ENCODE measurements at regions not wholly inside any gene's neighbourhood (a gene's known extent, or its start where the extent isn't known, plus 50 kb on each side); places are given as distances from the start of the nearest gene placed in this dataset.

GRCh38 chr20:23282546-23282945 is 68.0 kb upstream of the NXT1 start:
- Histone ChIP-seq H3K27me3 (ENCODE audit: control insufficient read depth, extremely low read depth, insufficient read depth, low read length) (peaks cover 2% of the 10 kb centered on the region), H3K9me1 (ENCODE audit: control insufficient read depth, extremely low read depth, insufficient read depth, low read length) (no peaks in the 10 kb centered on the region), H3K79me2 (ENCODE audit: control insufficient read depth, insufficient read depth, low read length) (no peaks in the 10 kb centered on the region), H3K4me3 (ENCODE audit: control insufficient read depth in 2 of 3, extremely low read depth in 1 of 3, insufficient read depth in 2 of 3, low read depth in 1 of 3, low read length in 3 of 3) (no peak overlapping the region), H3K9me3 (ENCODE audit: control insufficient read depth, low read depth, low read length) (no peaks in the 10 kb centered on the region), H2AFZ (ENCODE audit: control insufficient read depth, low read length) (no peak overlapping the region), H3K4me1 (ENCODE audit: control insufficient read depth, extremely low read depth, insufficient read depth, low read length) (no peaks in the 10 kb centered on the region), H3K4me2 (ENCODE audit: control insufficient read depth, extremely low read depth, insufficient read depth, low read depth, low read length) (no peak overlapping the region), H3K9ac (ENCODE audit: control insufficient read depth, extremely low read depth, insufficient read depth, low read length) (no peak overlapping the region), H3K36me3 (ENCODE audit: control insufficient read depth in 2 of 2, extremely low read depth in 1 of 2, insufficient read depth in 2 of 2, low read length in 2 of 2) (no peaks in the 10 kb centered on the region), H3K27ac (ENCODE audit: control insufficient read depth, insufficient read depth, low read length) (no peak overlapping the region), H4K20me1 (ENCODE audit: control insufficient read depth, extremely low read depth, insufficient read depth, low read length) (no peaks in the 10 kb centered on the region)
- no peak for FAIRE-seq
- dilution Hi-C loops (cut with MboI; ENCODE audit: extremely low pct_ligation_motif_present, low sequenced_read_pairs) = no loop called here
- TF ChIP-seq CTCF (optimal IDR thresholded peaks at IDR 0.05 in 1 of 3, IDR thresholded peaks at IDR 0.05 in 1 of 3, conservative IDR thresholded peaks at IDR 0.05 in 1 of 3; ENCODE audit: extremely low read depth in 1 of 3, insufficient read depth in 2 of 3, low read length in 3 of 3) (no peak), EZH2 (IDR thresholded peaks at IDR 0.05; ENCODE audit: low read length) (no peak)
- no peak for DNase-seq (ENCODE audit: low read depth, low spot score)

GRCh38 chr20:23282111-23282510 is 68.5 kb upstream of the NXT1 start:
- Histone ChIP-seq H3K4me3 (ENCODE audit: control insufficient read depth in 2 of 3, extremely low read depth in 1 of 3, insufficient read depth in 2 of 3, low read depth in 1 of 3, low read length in 3 of 3) (no peak overlapping the region), H3K9me1 (ENCODE audit: control insufficient read depth, extremely low read depth, insufficient read depth, low read length) (no peaks in the 10 kb centered on the region), H3K27me3 (ENCODE audit: control insufficient read depth, extremely low read depth, insufficient read depth, low read length) (no peaks in the 10 kb centered on the region), H3K36me3 (ENCODE audit: control insufficient read depth in 2 of 2, extremely low read depth in 1 of 2, insufficient read depth in 2 of 2, low read length in 2 of 2) (no peaks in the 10 kb centered on the region), H3K4me1 (ENCODE audit: control insufficient read depth, extremely low read depth, insufficient read depth, low read length) (no peaks in the 10 kb centered on the region), H3K9me3 (ENCODE audit: control insufficient read depth, low read depth, low read length) (no peaks in the 10 kb centered on the region), H3K79me2 (ENCODE audit: control insufficient read depth, insufficient read depth, low read length) (no peaks in the 10 kb centered on the region), H2AFZ (ENCODE audit: control insufficient read depth, low read length) (no peak overlapping the region), H3K9ac (ENCODE audit: control insufficient read depth, extremely low read depth, insufficient read depth, low read length) (no peak overlapping the region), H3K27ac (ENCODE audit: control insufficient read depth, insufficient read depth, low read length) (no peak overlapping the region), H4K20me1 (ENCODE audit: control insufficient read depth, extremely low read depth, insufficient read depth, low read length) (no peaks in the 10 kb centered on the region), H3K4me2 (ENCODE audit: control insufficient read depth, extremely low read depth, insufficient read depth, low read depth, low read length) (no peak overlapping the region)
- TF ChIP-seq EZH2 (IDR thresholded peaks at IDR 0.05; ENCODE audit: low read length) = no peak
- no peak for TF ChIP-seq CTCF (optimal IDR thresholded peaks at IDR 0.05 in 1 of 3, IDR thresholded peaks at IDR 0.05 in 1 of 3, conservative IDR thresholded peaks at IDR 0.05 in 1 of 3; ENCODE audit: extremely low read depth in 1 of 3, insufficient read depth in 2 of 3, low read length in 3 of 3)
- dilution Hi-C loops (cut with MboI; ENCODE audit: extremely low pct_ligation_motif_present, low sequenced_read_pairs) = no loop called here
- DNase-seq (ENCODE audit: low read depth, low spot score) (no peak), FAIRE-seq (no peak)

Data from keratinocyte (primary cell).